SK-N-MC (cell line): ENCODE measurements at regions not wholly inside any gene's neighbourhood (a gene's known extent, or its start where the extent isn't known, plus 50 kb on each side); places are given as distances from the start of the nearest gene placed in this dataset.

Experiments
- EZH2 ChIP-seq: fragments of 200-600 bp; sonication (generic); IDR thresholded peaks from one replicate; pipeline ENCODE4 v1.6.1; 2017; ENCODE audit warnings: antibody characterized with exemption
- POLR2AphosphoS5 ChIP-seq: IDR thresholded peaks from 2 replicates; pipeline ENCODE4 v1.6.1; 2012; ENCODE audit warnings: mild to moderate bottlenecking, low read depth, low read length, borderline replicate concordance

DNA sequence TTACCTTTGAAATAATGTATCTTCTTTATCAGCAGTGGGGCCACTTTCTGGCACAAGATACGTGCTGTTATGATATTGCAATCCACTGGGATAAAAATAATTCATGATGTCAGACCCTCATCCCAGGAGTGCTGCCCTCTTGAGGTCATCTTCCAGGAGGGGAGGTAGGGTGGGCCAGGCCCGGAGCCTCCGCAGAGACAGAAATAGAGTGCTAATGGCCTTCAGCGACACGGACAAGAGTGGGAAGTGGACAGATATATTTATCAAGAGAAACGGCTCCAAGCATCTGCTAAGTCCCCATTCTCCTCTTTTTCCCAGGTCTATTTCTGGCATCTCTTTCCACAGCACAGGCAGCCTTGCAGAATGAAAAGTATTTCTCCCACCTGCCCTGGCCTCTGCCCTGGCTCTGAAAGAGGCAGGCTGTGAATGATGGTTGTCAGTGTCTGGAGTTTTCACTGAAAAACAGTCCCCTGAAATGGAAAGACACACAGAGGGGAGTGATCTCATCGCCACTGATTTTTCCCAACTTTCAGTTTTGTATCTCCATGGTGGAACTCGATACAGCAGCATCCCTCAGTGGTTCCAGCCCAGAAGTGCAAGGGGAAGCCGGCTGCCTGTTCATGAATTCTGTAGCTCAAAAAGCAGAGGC, 251.7 kb upstream of the MYO3A start:
- TF ChIP-seq EZH2 (no peak), POLR2AphosphoS5 (no peak)
